C4-2B (cell line): ENCODE measurements at regions not wholly inside any gene's neighbourhood (a gene's known extent, or its start where the extent isn't known, plus 50 kb on each side); places are given as distances from the start of the nearest gene placed in this dataset.
"Not testable (repeated sequence)": the region's sequence is repeated elsewhere in the genome, so short reads cannot be mapped to it uniquely, and the experiment has no call there.

Experiments used
- CTCF ChIP-seq: fragments of 450-650 bp; conservative IDR thresholded peaks from 2 replicates; pipeline ENCODE4 v1.5.1; 2017; ENCODE audit warnings: mild to moderate bottlenecking
- ZFX ChIP-seq: fragments of 450-650 bp; IDR thresholded peaks from 2 replicates; pipeline ENCODE4 v1.6.1; 2017

GRCh38 chr16:26990384-26991120 lies 76.2 kb upstream of the C16orf82 start:
- TF ChIP-seq CTCF, ZFX: not testable (repeated sequence)
